SU-DHL-6 (cell line): ENCODE measurements at regions not wholly inside any gene's neighbourhood (a gene's known extent, or its start where the extent isn't known, plus 50 kb on each side); places are given as distances from the start of the nearest gene placed in this dataset.

Experiments used
- EZH2phosphoT487 ChIP-seq: fragments of 200-600 bp; sonication (generic), shearing (Covaris generic); conservative IDR thresholded peaks from 2 replicates; pipeline ENCODE4 v1.6.1; 2018; ENCODE audit warnings: mild to moderate bottlenecking, antibody characterized with exemption, low read length, moderate library complexity, mixed read lengths
- TF ChIP-seq, protein P1 (sequence below): fragments of 200-600 bp; sonication (generic); IDR thresholded peaks from one replicate; pipeline ENCODE4 v1.5.1; 2017; ENCODE audit warnings: antibody characterized with exemption, mild to moderate bottlenecking, low read length, moderate library complexity; ENCODE audit not compliant: insufficient read depth, poor library complexity, severe bottlenecking

DNA sequence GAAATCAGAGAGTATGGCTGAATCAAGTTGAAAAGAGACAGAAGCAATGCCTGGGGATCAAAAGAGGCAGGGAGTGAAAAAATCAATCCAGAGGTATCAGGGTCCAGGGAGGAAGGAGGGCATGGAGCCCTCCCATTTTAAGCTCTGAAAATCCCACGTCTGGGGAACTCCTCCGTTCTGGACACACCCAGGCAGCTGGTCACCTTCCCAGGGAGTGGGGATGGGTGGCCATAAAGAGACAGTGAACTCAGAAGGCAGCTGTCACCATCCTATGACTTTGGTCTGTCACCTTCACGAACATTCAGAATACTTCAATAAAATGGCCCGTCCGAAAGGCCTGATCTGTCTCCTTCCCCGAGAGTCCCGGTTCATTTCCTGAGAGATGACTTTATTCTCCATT is 71.6 kb downstream of the MAP1LC3B2 start:
- TF ChIP-seq EZH2phosphoT487, result no peak
- TF ChIP-seq, protein P1, sequence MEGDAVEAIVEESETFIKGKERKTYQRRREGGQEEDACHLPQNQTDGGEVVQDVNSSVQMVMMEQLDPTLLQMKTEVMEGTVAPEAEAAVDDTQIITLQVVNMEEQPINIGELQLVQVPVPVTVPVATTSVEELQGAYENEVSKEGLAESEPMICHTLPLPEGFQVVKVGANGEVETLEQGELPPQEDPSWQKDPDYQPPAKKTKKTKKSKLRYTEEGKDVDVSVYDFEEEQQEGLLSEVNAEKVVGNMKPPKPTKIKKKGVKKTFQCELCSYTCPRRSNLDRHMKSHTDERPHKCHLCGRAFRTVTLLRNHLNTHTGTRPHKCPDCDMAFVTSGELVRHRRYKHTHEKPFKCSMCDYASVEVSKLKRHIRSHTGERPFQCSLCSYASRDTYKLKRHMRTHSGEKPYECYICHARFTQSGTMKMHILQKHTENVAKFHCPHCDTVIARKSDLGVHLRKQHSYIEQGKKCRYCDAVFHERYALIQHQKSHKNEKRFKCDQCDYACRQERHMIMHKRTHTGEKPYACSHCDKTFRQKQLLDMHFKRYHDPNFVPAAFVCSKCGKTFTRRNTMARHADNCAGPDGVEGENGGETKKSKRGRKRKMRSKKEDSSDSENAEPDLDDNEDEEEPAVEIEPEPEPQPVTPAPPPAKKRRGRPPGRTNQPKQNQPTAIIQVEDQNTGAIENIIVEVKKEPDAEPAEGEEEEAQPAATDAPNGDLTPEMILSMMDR, result no peak
